ENCODE measurements at regions not wholly inside any gene's neighbourhood (a gene's known extent, or its start where the extent isn't known, plus 50 kb on each side); places are given as distances from the start of the nearest gene placed in this dataset.

DNA sequence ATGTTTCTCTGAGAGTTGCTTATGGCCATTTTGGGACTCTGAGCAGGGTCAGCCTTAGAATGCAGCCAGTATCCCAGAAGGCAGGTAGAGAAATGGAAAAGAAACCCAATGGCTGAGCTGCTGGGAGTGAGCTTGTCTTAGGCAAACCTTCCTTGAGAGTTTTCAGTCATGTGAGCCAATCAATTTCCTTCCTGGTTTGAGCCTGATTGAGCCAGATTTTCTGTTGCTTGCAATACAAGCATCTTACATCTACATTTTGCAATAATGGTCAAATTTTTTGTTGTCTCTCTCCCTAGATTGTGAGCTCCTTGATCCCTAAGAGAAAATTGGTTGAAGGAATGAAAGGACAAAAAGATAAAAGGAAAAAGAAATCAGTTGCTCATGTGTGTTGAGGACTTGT, 155.3 kb downstream of the SNX18 start:
- FAIRE-seq = no peak

DNA sequence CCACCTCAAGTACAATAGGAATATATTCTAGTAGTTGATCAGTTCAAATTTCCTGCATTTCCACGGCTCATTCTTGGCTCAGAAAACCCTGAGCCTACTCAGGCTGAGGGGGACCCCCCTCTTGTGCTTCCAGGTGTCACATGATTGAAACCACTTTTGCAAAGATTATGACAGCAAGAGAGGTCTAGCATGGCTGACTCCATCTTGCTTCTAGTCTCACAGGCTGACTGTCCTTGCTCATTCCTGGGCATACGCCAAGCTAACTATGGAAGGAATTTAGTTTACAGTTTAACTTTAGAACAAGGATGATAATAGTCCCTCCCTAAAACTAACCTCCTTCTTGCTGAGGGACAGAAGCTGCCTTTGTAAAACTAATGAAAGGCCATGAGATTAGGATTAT, 154.1 kb downstream of the SNX18 start:
- FAIRE-seq = no peak

DNA sequence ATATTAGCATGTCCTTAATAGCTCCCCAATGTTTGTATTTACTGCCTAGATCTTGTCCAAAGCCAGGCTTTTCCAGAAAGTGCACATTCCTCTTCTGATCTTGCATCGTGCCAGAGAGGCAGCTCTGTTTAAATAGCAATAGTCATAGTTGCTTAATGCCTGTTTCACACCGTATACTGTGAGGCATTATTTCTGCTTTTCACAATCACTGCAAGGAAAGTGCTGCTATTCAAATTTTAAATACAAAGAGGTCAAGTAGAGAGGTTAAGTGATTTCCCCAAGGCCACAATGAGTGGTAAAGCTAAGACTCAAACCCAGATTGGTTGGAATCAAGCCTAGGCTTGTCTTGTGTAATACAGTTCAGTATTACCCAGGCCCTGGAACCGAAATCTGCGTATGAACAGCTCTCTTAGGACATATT, 153.6 kb downstream of the SNX18 start:
- FAIRE-seq = no peak

DNA sequence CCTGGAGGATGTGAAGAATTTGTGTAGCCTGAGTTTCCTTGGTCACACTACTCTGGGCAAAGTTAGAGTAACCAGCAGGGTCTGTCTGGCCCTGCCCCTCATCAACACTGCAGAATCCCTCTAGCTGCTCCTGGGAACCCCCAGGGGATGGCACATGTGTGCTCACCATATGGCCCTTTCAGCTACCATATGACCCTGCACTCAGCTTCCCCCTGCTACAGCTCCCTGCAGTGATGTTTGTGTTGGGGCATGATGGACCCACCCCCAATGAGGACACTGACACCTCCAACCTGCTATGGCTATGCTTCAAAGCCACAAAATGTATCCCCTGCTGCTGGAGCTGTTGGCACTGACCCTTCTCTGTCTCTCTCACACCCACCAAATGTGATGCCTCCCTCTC, 152.7 kb downstream of the SNX18 start:
- FAIRE-seq = no peak

DNA sequence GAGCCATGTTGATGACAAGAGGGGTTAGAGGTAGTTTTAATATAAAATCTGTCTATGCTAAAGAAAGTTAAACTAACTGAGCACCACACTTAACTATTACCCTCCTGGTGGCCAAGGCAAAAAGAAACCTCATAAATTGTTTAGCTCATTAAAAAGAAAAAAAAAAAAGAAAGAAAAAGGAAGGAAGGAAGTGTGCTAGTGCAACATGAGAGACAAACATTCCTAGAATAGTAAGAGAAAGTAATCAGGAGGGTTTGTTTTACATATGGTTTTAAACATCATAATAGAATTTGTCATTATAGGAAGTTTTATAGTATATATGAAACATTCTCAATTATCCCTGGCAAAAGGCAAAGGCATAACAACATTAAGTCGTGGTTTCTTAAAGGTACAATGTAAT, 152.3 kb downstream of the SNX18 start:
- no peak for FAIRE-seq

DNA sequence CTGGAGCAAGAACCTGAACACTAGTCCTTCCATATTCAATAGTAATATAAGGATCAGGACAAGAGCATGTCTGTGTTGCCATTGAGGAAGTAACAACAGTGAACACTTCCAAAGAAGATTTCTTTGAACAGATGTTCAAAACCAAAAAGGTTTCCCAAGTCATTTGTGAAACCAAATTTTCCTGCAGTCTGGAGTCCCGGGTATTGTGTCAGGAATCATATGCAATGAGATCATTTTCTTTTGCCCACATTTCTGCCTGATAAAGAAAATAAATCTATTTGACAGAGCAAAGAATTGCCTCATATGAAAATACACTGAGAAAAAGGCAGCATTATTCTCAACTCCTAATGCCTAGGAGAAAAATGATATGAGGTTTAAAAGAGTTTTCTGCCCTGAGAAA, 151.7 kb downstream of the SNX18 start:
- FAIRE-seq = no peak

DNA sequence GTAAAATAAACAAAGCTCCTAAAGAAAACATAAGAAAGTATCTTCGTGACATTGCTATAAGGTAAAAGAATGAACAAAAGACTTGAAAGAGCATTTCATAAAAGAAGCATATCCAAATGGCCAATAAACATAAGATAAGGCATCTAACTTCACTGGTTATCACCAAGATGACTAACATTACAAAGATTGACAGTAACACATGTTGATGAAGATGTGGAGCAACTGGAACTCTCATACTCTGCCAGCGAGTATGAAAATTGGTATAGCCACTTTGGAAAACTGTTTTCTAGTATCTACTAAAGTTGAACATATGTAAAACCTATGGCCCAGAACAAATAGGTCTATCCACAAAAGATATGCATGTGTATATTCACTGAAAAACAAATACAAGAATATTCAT, 150.5 kb downstream of the SNX18 start:
- FAIRE-seq = no peak

DNA sequence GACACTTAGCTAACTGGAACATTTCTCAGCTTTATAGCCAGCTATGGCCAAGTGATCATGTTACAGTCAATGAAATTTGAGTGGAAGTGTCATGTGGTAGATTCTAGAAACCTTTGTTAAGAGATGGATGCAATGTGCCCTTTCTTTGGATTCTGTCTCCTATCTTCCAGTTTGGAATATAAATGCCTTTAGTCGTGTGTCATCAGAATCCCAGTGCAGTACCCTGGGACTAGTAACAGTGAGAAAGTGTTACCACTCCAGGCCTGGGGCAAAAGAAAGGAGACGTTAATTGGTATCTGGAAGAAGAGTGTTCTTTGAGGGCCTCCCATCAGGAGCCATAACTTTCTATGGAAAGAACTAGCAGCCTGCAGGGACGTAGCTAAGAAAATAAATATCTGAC, 149.6 kb downstream of the SNX18 start:
- FAIRE-seq = no peak

DNA sequence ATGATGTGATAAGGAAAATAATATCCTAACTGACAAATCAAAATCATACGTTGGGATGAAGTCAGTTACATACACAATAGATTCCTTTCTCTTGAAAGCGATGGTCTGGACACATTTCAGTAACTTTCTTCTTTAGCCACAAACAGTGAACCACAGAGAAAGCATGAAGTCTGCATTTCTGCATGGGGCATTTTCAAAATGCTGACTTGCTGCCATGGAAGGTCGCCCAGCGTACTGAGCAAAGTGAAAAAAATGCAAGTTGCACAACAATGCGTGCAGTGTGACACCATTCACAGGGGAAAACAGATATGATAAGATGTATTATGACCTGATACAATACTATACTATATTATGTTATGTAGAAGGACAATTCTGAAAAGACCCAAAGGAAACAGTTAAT, 146.3 kb downstream of the SNX18 start:
- no peak for FAIRE-seq

DNA sequence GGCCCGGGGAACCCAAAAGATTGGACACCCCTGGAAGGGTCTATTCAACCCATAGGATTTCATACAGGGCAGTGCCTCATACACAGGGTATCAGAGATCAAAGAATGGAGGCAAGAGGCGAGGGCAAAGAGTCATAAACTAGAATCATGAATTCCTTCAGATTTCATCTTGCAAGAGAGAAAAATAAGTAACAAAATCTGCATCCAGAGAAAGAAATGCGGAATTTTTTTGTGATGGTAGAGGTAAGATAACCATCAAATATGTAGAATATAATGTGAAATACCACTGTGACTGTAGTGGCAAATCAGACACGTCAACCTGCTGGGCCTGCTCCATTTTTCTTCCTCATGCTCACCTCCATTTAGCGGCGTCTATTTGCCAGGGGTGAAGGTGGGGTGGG, 143.6 kb downstream of the SNX18 start:
- FAIRE-seq = no peak

DNA sequence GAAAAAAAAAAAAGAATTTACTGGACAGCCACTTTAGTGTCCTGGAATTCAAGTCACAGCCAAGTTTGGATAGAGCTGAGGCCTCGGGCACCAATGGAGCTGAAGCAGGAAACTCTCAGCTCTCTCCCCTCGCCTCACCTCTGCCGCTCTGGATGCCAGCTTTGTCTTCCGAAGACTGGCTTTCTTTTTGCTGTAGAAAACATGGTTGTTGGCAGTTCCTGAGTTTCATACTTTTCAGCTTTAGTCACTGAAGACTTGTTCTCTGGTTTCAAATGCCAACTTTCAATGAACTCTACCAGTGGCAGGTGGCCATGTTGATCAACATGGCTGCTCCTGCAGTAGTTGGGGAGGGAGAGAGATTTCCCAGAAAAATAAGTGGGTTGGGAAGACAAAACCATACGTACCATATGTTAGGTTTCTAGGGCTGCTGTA, 142.2 kb downstream of the SNX18 start:
- no peak for FAIRE-seq

DNA sequence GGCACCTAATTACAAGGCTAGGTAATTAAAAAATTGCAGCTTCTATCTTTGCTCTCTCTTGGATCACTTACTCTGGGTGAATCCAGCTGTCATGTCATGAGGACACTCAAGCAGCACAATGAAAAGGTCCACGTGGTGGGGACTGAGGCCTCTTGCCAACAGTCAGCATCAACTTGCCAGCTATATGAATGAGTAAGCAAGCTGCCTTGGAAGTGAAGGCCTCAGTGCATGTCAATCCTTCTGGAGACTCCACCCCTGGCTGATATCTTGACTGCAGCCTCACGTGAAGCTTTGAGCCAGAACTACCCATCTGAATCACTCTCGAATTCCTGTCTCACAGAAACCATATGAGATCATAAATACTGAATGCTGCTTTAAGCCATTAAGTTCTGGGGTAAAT, 140.5 kb downstream of the SNX18 start:
- no peak for FAIRE-seq

DNA sequence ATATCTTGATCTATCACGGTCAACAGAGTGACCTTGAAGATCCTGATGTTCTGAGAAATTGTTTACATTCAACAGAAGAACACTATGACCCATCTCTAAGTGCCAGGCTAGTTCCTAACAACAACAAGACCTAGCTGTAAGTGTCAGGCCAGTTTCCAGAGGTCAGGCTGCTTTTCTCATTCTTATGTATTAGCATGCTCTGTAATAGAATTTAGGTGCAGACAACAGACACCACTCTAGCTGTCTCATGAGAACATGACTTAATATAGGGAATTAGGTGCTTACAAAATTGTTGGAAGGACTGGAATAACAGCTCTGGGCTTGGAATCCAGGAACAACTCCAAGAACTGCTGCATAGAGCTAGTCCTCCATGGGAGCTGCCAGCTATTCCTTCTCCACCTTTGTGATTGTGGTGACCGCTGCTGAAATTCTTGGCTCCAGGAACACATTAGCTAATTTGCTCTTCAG, 138.7 kb downstream of the SNX18 start:
- no peak for FAIRE-seq

DNA sequence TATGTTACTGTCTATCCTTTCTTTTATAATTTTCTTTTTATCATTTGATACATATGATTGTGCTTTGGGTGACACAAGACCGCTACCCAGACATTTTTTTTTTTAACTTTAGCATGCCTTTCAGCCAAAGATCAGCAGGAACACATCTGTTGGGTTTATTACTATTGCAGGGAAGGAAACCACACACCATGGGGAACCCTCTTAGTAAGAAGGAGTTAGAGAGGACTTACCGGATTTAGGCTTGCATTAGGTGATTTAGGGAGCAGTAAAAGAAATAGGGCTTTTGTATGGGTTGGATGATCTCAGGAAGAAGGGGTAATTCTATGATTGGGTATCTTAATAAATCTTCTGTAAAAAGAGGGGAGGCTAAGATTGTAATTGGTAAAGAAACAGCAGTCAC, 138.2 kb downstream of the SNX18 start:
- FAIRE-seq = no peak

DNA sequence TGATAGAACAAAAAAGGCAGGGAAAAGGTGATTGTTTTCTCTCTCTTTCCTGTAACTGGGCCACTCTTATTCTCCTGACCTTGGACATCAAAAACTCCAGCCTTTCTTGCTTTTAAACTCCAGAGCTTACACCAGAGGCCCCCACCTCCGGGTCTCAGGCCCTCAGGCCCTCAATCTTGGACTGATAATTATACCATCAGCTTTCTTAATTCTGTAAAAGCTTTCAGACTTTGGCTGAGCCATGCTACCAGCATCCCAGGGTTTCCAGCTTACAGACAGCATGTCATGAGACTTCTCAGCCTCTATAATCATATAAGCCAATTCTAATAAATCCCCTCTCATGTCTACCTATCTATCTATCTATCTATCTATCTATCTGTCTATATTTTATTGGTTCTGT, 137.7 kb downstream of the SNX18 start:
- FAIRE-seq = no peak

DNA sequence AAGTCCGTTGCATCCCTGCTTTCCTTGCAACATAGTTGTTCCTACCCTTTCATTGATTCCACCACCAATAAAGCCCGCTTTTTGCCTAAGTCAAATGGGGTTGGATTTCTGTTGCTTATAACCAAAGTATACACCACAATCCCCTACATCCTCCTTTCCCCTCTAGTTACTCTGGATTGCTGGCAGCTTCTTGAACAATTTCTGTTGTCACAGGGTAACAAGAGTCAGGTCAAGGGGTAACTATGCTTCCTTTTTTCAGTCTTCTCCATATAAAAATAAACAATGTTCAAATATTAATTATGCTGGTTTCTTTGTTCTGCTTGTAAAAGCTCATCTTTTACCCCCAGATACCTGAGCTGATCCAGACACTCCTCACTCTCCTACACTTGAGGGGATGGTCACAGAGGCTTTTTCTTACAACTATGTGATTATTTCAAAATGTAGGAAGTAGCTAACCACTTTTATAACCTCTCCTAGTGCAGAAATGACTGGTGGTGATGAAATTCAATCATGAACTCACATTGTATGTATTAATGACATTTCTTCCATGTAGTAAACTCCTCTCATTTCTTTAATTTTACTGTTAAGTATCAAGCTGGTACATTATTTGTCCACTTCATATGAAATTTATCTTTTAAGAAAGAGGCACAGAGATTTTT, 136.5 kb downstream of the SNX18 start:
- FAIRE-seq = no peak

DNA sequence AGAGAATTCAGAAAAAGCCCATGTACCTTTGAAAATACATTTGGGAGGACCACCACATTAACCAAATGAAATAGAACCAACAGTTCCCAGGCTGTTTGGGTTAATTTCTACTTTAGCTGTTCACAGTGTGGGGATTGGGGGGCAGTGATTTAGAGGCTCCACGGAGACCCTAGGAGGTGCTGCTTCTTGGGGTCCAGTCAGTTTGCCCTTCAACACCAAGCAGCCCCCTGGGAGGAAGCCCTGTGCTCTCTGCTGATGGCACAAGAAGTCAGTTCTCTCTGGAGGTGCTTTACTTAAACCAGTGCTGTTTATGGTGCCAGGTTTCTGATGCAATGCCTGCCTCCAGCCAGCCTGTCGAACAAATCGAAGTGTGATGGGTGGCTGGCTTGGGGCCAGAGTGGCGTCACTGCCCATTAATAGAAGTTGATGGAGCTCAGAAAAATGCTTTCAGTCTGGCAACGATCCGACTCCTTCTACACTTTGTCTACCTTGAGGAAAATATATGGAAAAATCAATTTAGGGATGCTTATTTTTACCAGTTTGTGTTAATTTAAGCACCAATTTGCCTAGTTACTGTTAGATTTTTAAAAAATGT, 134.0 kb downstream of the SNX18 start:
- FAIRE-seq = no peak

DNA sequence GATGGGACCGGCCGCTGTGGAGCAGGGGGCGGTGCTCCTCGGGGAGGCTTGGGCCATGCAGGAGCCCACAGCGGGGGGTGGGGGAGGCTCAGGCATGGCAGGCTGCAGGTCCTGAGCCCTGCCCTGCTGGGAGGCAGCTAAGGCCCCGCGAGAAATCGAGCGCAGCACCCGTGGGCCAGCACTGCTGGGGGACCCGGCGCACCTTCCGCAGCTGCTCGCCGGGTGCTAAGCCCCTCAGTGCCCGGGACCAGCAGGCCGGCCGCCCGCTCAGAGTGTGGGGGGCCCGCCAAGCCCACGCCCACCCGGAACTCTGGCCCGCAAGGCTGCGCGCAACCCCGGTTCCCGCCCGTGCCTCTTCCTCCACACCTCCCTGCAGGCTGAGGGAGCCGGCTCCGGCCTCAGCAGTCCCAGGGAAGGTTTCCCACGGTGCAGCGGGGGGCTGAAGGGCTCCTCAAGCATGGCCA, 131.5 kb downstream of the SNX18 start:
- no peak for FAIRE-seq

DNA sequence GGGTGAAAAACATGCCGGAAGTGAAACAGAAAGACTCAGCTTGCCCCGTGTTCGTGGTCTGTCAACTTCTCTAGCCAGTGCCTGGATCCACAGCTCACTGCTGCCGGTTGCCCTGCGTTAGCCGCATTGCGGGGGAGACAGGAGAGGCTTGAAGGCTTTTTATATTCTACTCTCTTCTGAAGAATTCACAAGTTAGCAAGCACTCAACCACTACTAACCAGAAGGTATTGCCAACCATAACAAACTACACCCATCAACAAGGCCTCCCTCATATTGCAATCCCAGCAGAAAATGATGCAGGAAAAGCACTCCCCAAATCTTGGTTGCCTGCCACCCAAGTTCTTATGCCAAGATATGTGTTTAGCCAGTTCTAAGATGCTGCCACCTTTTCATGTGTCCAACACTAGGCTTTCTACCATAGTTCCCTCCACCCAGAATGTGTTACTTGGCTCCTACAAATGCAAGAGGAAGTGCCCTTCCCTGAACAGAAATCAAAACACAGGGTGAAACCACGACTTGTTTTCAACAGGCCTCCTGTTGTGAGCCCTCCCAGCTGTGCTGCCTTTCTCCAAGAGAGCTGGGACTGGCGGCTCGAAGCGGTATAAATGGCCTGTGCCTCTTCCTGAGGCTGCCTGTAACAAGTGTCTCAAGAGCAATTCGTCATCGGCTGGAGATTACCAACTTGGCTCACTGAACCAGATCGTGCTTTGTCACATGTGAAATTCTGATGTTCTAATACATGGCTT, 129.0 kb downstream of the SNX18 start:
- FAIRE-seq = no peak

DNA sequence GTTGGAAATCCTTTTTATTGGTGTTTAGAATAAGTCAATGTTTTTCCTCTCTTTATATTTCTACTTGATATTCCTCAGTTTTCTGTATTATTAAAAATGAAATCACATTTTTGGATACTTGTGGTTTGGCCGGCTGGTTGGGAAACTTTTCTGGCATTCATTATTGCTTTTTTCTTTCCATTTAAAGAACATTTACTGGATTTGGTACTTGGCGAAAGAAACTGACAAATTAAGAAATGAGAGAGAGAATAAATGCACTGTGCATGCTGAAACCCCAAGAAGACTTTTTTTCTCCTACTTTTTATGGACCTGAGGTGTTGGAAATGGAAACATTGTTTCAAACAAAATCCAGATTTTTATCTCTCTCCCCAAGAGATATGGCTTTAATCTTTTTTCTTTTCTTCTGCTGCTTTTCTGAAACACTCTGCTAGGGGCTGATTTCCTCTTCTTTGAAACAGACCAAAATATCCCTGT, 128.4 kb downstream of the SNX18 start:
- no peak for FAIRE-seq

DNA sequence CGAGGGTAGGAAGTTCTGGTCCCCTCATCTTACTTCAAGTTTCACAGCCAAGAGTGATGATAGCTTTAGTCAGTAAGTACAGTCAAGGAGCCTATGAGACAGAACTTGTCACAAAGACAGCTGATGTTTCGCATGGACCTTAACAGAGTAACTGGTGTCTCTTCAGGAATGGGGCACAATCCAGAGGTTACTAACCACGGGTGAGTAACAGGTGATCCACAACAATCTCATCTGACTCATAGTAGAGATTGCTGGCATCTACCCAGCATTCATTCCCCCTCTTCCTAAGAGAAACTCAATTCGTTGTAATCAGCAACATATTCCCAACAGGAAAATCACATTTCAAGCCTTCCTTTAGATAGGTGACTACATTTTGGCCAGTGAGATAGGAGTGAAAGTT, 126.7 kb downstream of the SNX18 start:
- no peak for FAIRE-seq

DNA sequence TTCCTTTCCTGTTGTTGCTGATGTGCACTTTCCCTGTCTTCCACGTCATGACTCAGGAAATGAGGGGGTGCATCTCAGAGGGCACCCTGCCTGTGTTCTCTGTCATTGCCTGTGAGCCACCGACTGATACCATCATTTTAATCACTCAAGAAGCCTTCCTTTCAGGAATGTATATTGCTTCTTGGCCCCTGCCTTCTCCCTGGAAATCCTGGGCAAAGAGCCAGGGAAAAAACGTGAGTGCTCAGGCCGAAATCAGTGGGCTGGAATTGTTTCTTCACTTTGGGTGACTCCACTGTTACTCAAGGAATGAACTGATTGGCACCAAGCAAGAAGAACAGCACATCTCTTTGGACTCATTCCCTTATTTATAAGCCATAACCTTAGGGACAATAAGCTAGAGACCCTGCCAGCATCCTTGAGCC, 126.1 kb downstream of the SNX18 start:
- no peak for FAIRE-seq

DNA sequence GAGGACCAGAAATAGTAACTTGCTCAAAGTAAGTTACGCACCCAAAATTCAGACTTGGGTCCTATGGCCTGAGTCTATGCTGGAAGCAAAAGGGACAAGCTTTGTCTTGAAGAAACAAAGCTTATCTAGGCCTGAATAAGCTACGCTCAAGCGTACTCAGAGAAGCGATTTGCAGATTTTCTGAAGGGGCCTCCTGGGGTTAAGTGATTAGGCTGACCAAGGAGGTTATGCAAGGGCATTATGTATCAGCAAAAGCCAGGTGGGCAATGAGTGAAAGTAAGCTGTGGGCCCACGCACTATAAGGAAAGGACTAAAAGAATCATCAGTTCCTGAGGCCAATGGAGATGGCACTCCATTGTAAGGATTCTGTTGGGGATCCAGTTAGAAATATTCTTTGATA, 122.1 kb downstream of the SNX18 start:
- FAIRE-seq = no peak

DNA sequence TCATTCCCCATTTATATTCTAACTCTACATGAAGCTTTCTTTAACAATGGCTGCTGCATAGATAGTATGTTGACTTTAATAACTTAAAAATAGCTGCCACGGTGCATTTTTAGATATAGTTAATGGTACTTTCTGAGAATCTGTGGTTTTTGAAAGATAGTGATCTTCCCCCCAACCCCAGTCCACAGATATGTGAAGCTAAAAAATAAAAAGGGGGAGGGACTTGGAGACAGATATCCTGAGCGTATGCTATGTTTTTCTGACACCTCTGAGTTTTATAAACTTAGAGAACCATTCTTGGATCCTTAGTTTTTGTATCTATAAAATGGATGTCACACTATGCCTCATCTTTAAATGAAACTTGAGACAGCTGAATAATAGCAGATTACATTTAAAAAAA, 120.5 kb downstream of the SNX18 start:
- no peak for FAIRE-seq

Data from colon (tissue), 2 donors.